OCI-LY3 (cell line): ENCODE measurements at regions not wholly inside any gene's neighbourhood (a gene's known extent, or its start where the extent isn't known, plus 50 kb on each side); places are given as distances from the start of the nearest gene placed in this dataset.

Source experiments
- H2AFZ ChIP-seq: fragments of 200-600, 300-600 bp; shearing (Covaris generic); 2 replicates; pipeline ENCODE4 v1.6.0; 2014; ENCODE audit warnings: antibody characterized with exemption, low read depth, low read length
- H3K27ac ChIP-seq: fragments of 200-600, 300-600 bp; sonication (generic); 2 replicates; pipeline ENCODE4 v1.5.1; 2014; ENCODE audit warnings: mild to moderate bottlenecking, low read length, moderate library complexity, mixed read lengths
- H3K27me3 ChIP-seq: fragments of 200-600, 300-600 bp; sonication (generic); 2 replicates; pipeline ENCODE4 v1.6.1; 2014; ENCODE audit warnings: low read depth, low read length, mixed read lengths
- H3K36me3 ChIP-seq: fragments of 200-600, 300-600 bp; sonication (generic); replicated peaks from 2 replicates; pipeline ENCODE3; 2014; ENCODE audit warnings: low read depth, low read length, mixed read lengths
- H3K4me1 ChIP-seq: fragments of 300-600, 200-600 bp; sonication (generic); 2 replicates; pipeline ENCODE4 v1.6.1; 2014; ENCODE audit warnings: low read length, mixed read lengths
- H3K4me2 ChIP-seq: fragments of 200-600, 300-600 bp; sonication (generic); 2 replicates; pipeline ENCODE4 v1.6.1; 2014; ENCODE audit warnings: low read length, mixed read lengths
- H3K4me3 ChIP-seq: fragments of 300-600, 200-600 bp; sonication (generic); 2 replicates; pipeline ENCODE4 v1.5.1; 2014; ENCODE audit warnings: antibody characterized with exemption, mild to moderate bottlenecking, low read length, moderate library complexity
- H3K79me2 ChIP-seq: fragments of 300-600, 200-600 bp; shearing (Covaris generic); 2 replicates; pipeline ENCODE4 v1.6.1; 2014; ENCODE audit warnings: mild to moderate bottlenecking, low read length, mixed read lengths
- H3K9ac ChIP-seq: fragments of 300-600, 200-600 bp; shearing (Covaris generic); 2 replicates; pipeline ENCODE4 v1.6.0; 2014; ENCODE audit warnings: mild to moderate bottlenecking, low read length, moderate library complexity
- H3K9me3 ChIP-seq: fragments of 200-600, 300-600 bp; shearing (Covaris generic); 2 replicates; pipeline ENCODE4 v1.6.1; 2014; ENCODE audit warnings: low read length, mixed read lengths; ENCODE audit not compliant: insufficient read depth
- H4K20me1 ChIP-seq: fragments of 200-600, 300-600 bp; sonication (generic); 2 replicates; pipeline ENCODE4 v1.6.1; 2016; ENCODE audit warnings: low read length, mixed read lengths; ENCODE audit not compliant: insufficient read depth
- EZH2phosphoT487 ChIP-seq: fragments of 200-600 bp; shearing (Covaris generic); IDR thresholded peaks from 2 replicates; pipeline ENCODE4 v1.6.1; 2018; ENCODE audit warnings: antibody characterized with exemption, mixed run types, low read depth
- TF ChIP-seq, protein P1 (sequence below): fragments of 200-600, 300-600 bp; sonication (generic); IDR thresholded peaks from 2 replicates; pipeline ENCODE4 v1.5.1; 2014; ENCODE audit warnings: antibody characterized with exemption, low read length, low read depth

DNA sequence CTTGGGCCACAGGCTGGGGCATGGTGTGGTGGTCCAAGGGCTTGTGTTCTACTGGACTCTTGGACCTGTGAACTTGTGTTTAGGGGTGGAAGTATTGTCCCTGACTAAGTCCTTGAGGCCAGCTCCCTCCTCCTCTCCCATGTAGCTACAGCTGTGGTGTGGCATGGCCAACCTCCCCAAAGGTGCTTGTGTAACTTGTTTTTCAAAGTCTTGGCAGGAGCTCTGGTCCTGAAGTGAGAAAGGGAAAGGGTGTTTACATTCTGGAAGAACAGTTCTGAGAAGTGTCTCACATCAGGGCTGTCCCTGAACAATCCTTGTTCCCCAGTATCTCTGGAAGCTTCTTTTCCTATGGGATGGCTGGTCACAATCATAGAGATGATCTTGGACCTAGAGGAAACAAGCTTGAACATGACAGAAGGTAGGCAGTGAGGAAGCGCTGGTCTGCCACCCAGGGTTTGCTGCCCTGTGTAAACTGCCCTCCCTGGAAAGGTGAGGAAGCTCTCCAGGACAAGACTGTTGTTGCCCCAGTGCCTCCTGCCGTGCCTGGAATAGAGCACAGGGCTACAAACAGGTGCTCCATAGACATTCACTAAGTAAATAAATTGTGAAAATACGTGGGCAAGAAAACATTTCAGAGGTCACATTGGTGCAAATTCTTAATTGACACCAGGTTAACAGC, 64.6 kb upstream of the KLF9 start:
- Histone ChIP-seq H4K20me1 (no peaks in the 10 kb centered on the region), H3K4me1 (no peaks in the 10 kb centered on the region), H3K27ac (no peak overlapping the region), H3K36me3 (no peaks in the 10 kb centered on the region), H3K4me3 (no peak overlapping the region), H2AFZ (no peak overlapping the region), H3K9ac (no peak overlapping the region), H3K79me2 (no peaks in the 10 kb centered on the region), H3K9me3 (no peaks in the 10 kb centered on the region), H3K27me3 (peaks cover 20% of the 10 kb centered on the region), H3K4me2 (no peak overlapping the region)
- TF ChIP-seq, protein P1, sequence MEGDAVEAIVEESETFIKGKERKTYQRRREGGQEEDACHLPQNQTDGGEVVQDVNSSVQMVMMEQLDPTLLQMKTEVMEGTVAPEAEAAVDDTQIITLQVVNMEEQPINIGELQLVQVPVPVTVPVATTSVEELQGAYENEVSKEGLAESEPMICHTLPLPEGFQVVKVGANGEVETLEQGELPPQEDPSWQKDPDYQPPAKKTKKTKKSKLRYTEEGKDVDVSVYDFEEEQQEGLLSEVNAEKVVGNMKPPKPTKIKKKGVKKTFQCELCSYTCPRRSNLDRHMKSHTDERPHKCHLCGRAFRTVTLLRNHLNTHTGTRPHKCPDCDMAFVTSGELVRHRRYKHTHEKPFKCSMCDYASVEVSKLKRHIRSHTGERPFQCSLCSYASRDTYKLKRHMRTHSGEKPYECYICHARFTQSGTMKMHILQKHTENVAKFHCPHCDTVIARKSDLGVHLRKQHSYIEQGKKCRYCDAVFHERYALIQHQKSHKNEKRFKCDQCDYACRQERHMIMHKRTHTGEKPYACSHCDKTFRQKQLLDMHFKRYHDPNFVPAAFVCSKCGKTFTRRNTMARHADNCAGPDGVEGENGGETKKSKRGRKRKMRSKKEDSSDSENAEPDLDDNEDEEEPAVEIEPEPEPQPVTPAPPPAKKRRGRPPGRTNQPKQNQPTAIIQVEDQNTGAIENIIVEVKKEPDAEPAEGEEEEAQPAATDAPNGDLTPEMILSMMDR, result no peak
- TF ChIP-seq EZH2phosphoT487, result no peak

DNA sequence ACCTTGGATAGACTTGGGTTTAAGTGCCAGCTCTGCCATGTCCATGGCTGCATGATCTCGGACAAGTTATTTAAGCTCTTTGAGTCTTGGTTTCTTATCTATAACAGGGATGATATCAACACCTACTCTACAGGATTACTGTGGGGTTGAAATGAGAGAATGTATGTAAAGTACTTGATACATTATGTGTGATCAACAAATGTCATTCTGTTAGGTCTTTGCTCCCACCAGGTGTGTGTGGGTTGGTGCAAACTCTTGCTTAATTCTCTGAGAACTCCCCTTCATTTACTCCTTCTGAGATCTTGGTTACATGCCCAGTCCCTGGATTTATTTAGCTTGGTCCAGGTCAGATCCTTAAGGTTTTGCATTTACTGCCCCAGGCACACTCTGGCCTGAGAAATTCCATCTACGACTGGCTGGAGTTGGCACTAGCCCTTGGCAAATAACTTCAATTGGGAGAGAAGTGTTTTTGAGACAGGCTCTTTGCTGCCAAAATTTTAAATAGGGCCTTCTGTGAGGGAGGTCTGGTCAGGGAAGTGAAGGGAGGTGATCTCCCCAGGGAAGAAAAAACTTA, 63.5 kb upstream of the KLF9 start:
- Histone ChIP-seq H3K36me3 (no peaks in the 10 kb centered on the region), H2AFZ (no peak overlapping the region), H3K4me1 (no peaks in the 10 kb centered on the region), H3K27ac (no peak overlapping the region), H3K4me2 (no peak overlapping the region), H3K4me3 (no peak overlapping the region), H4K20me1 (no peaks in the 10 kb centered on the region), H3K9me3 (no peaks in the 10 kb centered on the region), H3K9ac (no peak overlapping the region), H3K27me3 (peaks cover 20% of the 10 kb centered on the region), H3K79me2 (no peaks in the 10 kb centered on the region)
- TF ChIP-seq EZH2phosphoT487, result no peak
- TF ChIP-seq, protein P1, result no peak

DNA sequence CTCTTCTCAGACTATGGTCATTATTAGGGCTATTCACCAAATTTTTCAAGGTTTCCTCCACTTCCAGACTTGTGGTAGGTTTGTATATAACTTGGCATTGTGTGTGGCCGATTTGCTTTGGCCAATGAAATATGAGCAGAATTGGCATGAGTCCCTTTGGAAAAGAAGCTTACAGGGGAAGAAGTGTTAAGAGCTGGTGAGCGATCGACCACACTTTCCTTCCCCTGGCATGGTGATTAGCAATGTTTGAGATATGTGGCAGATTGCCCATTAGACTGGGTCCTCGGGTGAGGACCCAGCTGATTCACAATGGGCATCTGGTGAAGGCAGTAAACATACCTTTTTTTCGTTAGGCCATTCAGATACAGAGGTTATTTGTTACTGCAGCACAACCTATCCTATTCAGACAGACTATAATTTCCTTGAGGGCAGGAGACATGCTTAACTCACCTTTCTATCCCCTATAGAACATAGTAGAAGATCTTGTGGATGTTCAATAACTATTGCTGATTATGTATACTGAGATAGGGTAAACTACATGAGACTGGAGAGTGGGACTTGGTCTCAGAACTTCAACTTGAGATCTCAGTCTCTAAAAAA, 62.8 kb upstream of the KLF9 start:
- Histone ChIP-seq H3K79me2 (no peaks in the 10 kb centered on the region), H3K9ac (no peak overlapping the region), H2AFZ (no peak overlapping the region), H3K36me3 (no peaks in the 10 kb centered on the region), H4K20me1 (no peaks in the 10 kb centered on the region), H3K4me2 (no peak overlapping the region), H3K27me3 (peaks cover 20% of the 10 kb centered on the region), H3K4me3 (no peak overlapping the region), H3K27ac (no peak overlapping the region), H3K9me3 (no peaks in the 10 kb centered on the region), H3K4me1 (no peaks in the 10 kb centered on the region)
- TF ChIP-seq, protein P1, result no peak
- no peak for TF ChIP-seq EZH2phosphoT487

DNA sequence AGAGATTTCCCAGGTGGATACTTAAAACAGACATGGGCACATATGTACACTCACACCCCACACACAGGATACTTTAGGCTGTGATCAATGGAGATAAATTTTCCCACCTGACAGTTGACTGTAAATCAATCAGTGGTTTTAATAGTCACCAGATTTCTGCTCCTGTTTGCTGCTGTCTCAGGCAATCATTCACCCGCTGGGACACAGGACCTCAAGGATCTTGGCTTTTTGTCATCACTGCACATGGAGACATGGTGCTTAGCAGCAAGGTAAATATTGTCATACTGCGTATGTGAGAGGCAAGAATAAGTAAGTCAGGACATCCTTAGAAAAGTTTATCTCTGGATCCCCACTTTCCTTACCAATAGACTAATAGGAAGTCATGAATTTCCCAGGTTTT, 60.8 kb upstream of the KLF9 start:
- Histone ChIP-seq H4K20me1 (no peaks in the 10 kb centered on the region), H3K4me1 (no peaks in the 10 kb centered on the region), H3K4me3 (no peak overlapping the region), H3K27ac (no peak overlapping the region), H2AFZ (no peak overlapping the region), H3K4me2 (no peak overlapping the region), H3K9me3 (no peaks in the 10 kb centered on the region), H3K79me2 (no peaks in the 10 kb centered on the region), H3K27me3 (peaks cover 25% of the 10 kb centered on the region), H3K9ac (no peak overlapping the region), H3K36me3 (no peaks in the 10 kb centered on the region)
- TF ChIP-seq EZH2phosphoT487, result no peak
